ENCODE measurements at regions not wholly inside any gene's neighbourhood (a gene's known extent, or its start where the extent isn't known, plus 50 kb on each side); places are given as distances from the start of the nearest gene placed in this dataset.

DNA sequence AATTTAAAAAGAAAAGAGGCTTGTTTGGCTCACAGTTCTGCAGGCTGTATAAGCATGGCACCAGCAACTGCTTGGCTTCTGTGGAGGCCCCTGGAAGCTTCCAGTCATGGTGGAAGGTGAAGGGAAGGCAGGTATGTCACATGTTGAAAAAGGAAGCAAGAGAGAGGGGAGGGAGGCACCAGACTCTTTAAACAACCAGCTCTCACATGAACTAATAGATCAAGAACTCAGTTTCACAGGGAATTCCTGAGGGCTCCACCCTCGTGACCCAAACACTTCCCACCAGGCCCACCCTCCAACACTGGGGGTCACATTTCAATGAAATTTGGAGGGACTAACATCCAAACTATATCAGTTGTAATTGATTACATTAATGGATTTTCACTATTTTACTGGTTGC is 127.9 kb upstream of the MLIP start:
- TF ChIP-seq EZH2 (IDR thresholded peaks at IDR 0.05; ENCODE audit: insufficient read depth, poor library complexity, severe bottlenecking) (no peak), EZH2phosphoT487 (IDR thresholded peaks at IDR 0.05; ENCODE audit: insufficient read depth, low read depth) (no peak)
